Activated naive CD4-positive, alpha-beta T cell treated with Interleukin-2 at 50 U/mL for 16 hours (primary cell): ENCODE measurements at regions not wholly inside any gene's neighbourhood (a gene's known extent, or its start where the extent isn't known, plus 50 kb on each side); places are given as distances from the start of the nearest gene placed in this dataset.

ENCODE experiments used
- DNase-seq: peaks from one replicate; pipeline ENCODE4 v3.0.0-alpha.2; 2020

GRCh38 chr3:187827723-187828122 is 82.5 kb upstream of the BCL6 start:
- no peak for DNase-seq

DNA sequence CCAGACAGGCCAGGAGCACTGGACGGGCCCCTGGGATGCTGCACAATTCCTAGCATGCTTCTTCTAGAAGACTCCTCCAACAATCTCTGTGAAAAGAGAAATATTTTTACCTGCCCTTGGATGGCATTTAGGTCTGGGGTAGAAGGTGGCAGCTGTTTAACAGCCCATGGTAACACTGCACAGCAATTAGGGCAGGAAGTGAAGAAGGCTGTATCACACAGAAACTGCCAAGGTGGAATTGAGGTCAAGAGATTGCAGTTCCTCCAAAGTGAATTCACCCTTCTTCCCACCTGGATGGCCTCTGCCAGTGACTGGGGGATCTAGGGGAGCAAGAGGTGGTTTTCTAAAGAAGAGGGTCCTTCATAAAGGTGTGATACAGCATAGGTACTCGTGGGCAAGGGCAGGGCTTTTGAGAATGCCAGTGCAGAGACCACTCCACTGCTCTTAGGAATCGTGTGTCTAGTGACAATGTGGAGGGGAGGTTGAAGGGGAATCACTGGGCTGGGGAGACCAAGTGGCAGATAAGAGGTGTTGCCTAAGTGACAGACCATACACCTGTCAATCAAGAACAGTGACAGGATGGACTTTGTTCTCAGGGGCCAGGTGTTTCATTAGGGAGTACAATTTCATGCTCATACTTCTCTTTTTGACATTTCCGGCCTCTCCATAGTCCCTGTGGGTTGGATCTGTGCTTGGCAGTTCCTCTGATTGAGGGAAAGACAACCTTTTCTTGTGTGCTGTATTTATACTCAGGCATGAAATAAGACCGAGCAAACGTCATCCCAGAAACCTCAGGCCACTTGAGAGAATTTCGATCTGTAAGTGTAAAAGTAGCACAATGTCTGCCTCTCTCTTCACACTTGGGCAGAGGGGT is 83.5 kb upstream of the BCL6 start:
- no peak for DNase-seq

GRCh38 chr3:187830181-187830580 is 84.9 kb upstream of the BCL6 start:
- no peak for DNase-seq

GRCh38 chr3:187831125-187832051 is 86.1 kb upstream of the BCL6 start:
- no peak for DNase-seq

- DNase-seq, result no peak
Measured at GRCh38 chr3:187832202-187832601, 86.9 kb upstream of the BCL6 start.

DNA sequence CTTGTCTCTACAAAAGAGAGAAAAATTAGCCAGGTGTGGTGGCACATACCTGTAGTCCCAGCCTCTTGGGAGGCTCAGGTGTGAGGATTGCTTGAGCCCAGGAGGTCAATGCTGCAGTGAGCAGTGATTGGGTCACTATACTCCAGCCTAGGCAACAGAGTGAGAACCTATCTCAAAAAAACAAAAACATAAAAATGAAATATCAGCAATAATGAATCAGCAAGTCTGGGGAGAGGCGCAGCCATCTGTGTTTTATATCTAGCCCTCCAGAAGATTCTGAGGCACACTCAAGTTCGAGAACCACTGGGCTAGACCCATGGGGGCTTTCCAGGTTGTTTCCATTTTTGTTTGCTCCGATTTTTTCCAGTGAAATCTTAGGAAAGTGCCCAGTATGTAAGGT is 88.1 kb upstream of the BCL6 start:
- DNase-seq, result no peak

GRCh38 chr3:187833799-187834578 is 88.7 kb upstream of the BCL6 start:
- DNase-seq, result peak; percentile 45

- no peak for DNase-seq
Measured at GRCh38 chr3:187836823-187837770, 91.8 kb upstream of the BCL6 start.

DNA sequence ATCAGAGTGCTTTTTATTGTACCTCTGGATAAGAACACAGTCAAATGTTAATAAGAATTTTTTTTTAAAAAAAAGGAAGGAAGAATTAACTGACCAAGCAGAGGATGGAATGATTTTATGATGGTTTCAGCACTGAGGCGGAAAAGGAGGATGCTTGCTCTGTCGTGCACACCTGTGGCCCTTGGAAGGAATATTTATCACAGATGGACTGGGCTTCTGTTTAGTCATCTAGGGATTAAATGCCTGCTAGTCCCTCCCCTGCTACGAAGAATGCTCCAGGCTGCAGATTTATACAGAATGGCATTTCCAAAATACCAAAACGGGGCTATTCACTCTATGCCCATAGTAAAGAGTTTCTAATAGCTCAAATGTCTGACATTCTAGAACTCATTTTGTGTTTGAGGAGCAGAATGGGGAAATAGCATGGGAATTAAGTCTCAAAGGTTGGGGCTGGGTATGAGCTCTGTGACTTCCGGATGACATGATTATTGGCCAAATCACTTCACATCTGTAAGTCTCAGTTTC is 92.8 kb upstream of the BCL6 start:
- DNase-seq, result no peak

- no peak for DNase-seq
Measured at GRCh38 chr3:187839422-187839821, 94.2 kb upstream of the BCL6 start.

- DNase-seq, result no peak
Measured at GRCh38 chr3:187840856-187841255, 95.6 kb upstream of the BCL6 start.

- DNase-seq, result peak; percentile 13
Measured at GRCh38 chr3:187841560-187841959, 96.3 kb upstream of the BCL6 start.

- no peak for DNase-seq
Measured at GRCh38 chr3:187843654-187844053, 98.4 kb upstream of the BCL6 start.

GRCh38 chr3:187844708-187845107 is 99.4 kb upstream of the BCL6 start:
- DNase-seq, result no peak

- DNase-seq, result no peak
Measured at GRCh38 chr3:187845826-187846225, 100.6 kb upstream of the BCL6 start.

GRCh38 chr3:187848401-187848800 is 103.1 kb upstream of the BCL6 start:
- DNase-seq, result no peak

DNA sequence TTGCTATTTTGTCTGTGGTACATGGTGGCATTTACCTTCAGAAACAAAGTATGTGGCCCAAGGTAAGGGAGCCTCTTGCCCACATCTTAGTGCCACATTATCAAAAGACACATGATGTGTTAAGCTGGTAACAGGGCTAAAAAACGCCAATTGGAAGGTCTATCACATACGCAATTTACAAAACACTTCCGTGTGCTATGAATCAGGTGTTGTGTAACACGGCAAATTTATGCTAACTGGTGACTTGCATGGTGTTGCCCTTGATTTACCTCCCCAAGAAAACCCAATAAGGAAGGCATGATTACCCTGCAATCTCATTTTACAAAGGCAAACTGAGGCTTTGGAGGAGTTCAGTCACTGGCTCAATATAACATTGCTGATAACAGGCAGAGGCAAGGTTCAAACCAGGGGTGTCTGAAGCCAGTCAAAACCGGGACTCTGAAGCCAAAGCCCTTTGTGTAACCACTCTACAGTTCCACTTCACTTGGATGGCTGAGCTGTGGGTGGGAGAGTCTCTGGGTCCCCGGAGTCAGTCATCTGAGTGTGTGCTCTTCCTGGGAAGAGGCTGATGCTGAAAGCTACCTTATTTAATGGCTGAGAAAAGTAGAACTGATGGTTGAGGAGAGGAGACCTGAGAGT is 103.9 kb upstream of the BCL6 start:
- DNase-seq, result no peak

DNA sequence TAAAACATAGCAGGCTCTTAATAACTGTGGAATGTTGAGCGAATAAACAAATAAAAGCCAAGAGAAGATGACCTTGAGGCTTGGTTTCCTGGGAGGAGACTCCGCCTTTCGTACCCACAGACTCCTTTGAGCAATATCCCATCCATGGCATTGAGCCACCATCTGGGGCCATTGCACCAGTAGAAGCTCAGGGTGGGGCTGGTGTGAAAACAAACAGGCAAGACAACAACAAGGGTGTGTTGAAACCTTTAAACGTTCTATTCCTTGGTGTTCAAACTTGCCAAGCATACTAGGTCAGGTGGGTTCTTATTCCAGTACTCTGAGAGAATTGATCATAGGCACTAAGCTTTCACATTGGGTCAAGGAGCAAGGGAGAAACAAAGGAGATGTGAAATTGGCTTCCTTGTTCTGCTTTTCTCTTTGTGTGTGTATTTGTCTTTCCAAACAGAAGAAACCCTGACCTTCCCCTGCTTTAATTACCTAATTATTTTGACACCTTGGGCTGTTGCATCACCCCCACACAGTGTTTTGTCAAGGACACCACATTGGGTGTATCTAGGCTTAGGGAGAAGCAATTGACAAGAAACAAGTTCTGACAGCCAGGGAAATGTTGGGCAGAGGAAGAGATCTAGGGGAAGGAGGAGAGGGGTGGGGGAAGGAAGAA is 105.1 kb upstream of the BCL6 start:
- DNase-seq, result no peak

DNA sequence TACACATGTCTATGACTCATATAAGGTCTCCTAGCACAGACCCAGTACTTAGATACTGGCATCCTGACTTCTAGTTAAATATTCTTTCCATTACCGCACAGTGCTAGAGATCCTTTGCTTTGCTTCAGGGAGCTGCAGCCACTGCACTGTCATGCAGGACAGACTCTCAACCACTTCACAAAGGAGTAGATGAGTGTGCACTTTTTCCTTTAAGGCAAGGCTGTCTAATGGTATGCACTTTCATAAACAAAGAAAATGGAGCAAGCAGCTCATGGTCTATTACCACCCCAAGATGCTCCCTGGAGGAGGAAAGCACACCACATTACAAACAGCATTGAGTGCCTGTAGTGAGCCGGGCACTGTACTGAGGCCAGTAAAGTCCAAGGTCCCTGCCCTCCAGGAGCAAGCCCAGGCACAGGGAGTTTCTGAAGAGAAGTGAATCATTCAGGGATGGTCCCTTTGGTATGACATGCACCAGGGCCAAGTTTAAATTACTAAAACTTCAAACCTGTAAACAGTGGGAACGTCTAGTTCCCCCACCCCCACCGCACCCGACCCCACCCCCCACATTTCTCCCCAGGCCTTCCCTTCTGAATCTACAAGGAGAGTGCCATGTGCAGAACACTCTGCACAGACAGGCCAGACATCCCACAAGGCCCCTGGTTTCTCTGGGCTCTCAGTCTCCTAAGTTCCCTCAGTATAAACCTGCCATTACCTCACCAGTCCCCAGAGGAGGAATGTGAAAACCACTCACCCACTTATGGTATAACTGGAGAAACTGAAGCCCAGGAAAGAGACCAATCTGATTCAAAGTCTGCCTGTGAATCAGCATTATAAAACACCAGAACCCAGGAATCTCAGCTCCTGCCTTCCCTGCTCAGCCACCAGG is 107.8 kb upstream of the BCL6 start:
- DNase-seq, result no peak
